ENCODE measurements at regions not wholly inside any gene's neighbourhood (a gene's known extent, or its start where the extent isn't known, plus 50 kb on each side); places are given as distances from the start of the nearest gene placed in this dataset.

DNA sequence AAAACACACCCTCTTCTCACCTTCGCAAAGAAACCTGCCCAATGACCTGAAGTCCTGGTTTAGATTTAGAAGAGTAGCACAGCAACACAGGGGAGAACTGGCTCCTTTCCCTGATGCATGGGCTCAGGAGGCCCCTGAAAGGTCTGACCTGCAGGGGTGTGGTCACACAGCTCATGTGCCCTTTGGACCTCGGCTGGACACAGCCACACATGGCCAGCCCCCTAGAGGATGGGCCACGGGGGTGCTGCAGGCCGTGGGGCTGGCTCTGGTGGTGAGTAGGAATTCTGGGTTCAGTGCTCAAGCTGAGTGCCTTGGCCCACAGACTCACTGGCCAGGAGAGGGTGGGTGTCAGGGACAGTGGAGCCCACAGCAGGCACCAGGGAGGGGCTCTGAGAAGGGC lies 118.5 kb upstream of the ADCY1 start:
- DNase-seq (ENCODE audit: low read depth): no peak

DNA sequence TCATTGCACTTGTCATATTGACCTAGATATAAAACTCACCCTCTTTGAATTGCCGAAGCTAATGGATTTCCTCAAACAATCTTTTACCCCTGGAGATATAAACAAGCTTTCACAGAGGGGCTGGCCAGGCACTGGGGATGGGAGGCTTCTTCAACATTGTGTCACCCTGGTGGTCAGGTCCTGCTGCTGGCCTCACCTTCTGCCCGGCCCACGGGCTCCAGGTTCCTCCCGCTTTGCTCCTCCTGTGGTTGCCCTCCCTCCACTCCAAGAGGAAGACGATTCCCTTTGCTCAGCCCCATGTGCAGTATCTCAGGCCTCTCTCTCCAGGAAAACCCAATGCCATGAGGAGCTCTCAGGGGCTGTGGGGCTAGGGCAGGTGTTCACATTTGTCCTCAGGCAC lies 118.1 kb upstream of the ADCY1 start:
- DNase-seq (ENCODE audit: low read depth): no peak

DNA sequence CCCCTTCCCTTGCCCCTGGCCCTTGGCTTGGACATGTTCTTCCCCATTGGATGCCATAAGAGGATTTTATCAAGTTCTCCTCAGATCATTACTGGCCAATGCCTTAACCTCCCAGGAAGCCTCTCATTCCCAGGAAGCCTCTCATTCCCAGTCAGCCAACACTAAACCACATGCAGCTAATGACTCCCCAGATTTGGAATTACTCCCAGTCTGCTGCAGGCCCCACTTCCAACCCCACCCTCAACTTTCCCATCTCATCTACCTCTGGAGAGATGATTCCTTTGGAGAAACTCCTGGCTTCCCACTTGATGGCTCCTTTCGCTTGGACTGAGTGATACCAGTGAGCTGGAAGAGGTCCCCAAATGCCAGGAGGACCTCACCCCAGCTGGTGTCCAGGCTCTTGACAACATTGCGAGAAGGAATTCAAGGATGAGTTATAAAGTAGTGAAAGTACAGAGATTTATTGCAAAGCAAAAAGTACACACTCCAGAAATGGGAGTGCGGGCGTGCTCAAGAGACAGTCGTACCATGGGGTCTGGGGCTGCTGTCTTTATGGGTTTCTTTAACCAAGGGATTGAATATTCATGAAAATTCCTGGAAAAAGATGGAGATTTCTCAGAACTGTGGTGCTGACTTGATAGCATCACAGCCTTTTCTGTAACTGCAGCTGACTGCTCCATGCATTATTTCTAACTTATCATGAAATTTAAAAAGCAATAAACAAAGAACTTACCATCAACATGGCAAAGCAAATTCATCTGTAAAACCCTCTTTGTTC lies 117.2 kb upstream of the ADCY1 start:
- no peak for DNase-seq (ENCODE audit: low read depth)

DNA sequence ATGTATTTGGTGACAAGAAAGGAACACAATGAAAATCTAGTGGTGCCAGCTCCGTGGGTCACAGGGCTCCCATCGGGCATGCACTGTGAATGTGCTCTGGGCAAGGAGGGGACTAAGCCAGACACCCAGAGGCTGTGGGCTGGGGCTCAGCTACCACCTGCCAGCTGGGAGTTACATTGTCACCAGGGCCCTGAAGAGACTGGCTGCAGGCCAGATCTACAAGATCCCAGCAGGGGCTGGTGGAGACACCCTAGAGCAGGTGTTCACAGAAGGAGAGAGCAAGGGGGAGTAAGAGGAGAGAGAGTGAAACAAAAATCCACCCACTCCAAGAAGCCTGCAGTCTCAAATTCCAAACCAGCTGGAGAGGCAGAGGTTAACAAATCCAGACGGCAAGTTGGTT lies 116.6 kb upstream of the ADCY1 start:
- DNase-seq (ENCODE audit: low read depth): no peak

DNA sequence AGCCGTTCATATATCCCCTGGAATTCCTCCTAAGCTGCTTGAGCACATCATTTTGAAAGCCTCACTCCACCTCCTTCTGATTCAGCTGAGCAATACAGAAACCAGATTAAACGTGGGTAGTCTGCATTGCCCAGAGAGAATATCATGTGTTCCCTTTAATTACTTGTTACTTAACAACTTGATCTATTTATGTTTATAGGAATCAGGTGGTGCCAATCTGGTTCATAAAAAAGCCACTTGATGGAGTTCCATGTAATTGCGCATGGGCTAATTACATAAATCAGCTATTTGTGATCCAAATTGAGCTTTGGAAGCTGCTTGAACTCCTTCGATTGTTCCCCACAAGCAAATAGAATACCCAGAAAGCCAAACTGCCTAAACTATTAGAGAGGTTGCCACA lies 114.7 kb upstream of the ADCY1 start:
- no peak for DNase-seq (ENCODE audit: low read depth)

DNA sequence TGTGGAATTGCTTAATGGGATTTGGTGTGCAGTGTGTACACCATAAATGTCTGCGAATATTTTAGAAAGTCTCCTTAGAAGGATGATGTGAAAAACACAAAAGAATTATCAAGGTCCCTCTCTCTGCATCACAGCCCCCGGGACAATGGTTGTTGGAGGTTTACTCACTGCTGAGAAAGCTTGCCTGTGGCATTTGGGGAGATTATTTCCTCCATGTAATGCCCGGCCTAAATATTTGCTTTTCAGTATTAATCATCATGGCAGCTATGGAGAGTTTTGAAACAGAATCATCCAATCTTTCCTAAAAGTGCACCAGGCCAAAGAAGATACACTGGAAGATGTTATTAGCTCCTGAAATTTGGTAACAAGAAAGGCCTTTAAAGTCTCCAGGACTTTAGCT lies 113.8 kb upstream of the ADCY1 start:
- no peak for DNase-seq (ENCODE audit: low read depth)

DNA sequence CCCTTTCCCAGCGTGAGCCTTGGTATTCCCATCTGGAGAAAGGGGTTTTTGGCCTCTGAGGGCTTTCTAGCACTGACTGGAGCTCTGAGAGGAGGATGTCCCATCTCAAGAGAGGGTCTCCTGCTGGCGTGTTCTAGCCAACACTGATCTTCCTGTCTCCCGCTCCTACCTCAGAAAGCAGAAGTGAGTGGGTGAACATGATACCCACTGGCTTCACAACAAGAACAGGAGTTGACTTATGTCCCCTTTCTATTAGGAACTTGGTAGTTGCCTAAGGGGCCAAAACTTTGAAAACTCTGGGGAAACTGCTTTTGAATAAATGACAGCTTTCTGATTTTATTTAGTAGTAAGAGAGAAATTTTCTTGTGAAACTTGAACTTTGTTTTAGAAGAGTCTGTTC lies 113.1 kb upstream of the ADCY1 start:
- DNase-seq (ENCODE audit: low read depth): no peak

DNA sequence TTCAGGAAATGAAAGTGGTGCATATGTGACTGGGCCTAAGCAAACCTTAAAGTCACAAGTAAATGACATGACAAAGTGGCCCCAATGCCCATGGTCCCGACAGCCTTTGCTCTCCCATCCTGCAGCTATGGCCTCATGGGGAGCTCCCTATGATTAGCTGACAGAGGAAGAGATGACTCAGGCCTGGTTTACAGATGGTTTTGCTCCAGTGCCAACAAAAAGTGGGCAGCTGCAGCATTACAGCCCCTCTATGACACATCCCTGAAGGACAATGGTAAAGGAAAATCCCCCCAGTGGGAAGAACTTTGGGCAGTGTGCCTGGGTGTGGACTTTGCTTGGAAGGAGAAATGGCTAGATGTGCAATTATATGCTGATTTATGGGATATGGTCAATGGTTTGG lies 105.1 kb upstream of the ADCY1 start:
- no peak for DNase-seq (ENCODE audit: low read depth)

DNA sequence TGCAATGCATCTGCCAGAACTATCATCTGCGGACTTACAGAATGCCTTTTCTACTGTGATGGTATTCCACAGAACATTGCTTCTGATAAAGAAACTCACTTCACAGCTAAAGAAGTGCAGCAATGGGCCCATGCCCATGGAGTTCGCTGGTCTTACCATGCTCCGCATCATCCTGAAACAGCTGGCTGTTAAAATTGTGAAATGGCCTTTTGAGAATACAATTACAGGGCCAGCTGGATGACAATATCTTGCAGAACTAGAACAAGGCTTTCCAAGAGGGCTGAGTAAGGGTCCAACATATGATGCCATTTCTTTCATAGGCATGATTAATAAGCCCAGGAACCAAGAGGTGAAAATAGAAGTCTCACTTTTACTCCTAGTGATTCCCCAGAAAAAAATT lies 104.1 kb upstream of the ADCY1 start:
- DNase-seq (ENCODE audit: low read depth): no peak

DNA sequence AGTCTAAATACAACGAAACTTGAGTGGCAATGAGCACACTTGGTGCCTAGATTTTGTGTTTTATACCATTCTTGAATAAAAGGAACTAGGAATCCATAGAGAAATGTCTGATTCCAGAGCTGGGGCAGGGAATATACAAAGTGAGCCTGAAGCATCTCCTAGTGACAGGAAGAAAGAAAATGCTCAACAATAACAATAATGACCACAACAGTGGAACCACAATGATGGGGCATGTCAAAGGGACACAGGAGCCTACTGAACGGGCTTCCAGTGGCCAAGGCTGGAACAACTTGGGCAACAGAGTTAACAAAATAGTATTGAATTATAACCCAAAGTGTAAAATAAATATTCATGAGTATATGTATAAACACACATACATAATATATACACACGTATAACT lies 94.4 kb upstream of the ADCY1 start:
- DNase-seq (ENCODE audit: low read depth): no peak

DNA sequence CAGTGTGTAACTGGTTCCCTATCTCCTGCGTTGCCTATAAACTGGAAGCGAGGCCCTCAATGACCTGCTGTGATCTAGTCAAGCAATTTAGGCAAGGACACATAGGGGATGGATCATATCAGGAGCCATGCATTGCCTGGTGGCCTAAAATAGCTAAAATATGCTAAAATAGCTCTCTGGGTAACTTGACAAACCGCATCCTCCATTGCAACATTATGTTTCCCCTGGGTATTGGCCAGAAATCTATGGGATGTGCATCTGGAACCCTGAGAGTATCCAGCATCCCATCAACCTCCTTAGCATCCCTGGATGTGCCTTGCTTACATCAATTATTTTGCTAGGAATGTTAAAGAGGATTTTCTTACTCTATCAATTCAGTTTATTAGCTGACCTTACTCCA lies 91.7 kb upstream of the ADCY1 start:
- DNase-seq (ENCODE audit: low read depth): no peak

DNA sequence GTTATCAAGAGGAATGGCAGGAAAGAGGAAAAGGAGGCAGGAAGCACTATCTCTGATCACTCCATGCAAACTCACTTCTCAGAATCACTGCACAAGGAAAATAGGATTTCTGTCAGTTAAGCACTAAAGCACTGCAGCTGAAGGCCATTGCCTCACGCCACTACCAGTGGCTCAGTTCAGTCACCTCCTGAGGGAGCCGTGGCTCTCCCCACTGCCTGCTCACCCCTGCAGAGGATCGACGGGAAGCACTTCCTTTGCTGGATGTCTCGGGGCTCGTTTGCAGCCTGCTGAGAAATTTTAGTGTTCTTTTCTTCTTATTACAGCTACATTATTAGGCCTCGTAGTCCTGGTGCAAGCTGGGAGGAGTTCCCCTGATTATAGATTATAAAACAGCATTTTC lies 90.1 kb upstream of the ADCY1 start:
- DNase-seq (ENCODE audit: low read depth): no peak

DNA sequence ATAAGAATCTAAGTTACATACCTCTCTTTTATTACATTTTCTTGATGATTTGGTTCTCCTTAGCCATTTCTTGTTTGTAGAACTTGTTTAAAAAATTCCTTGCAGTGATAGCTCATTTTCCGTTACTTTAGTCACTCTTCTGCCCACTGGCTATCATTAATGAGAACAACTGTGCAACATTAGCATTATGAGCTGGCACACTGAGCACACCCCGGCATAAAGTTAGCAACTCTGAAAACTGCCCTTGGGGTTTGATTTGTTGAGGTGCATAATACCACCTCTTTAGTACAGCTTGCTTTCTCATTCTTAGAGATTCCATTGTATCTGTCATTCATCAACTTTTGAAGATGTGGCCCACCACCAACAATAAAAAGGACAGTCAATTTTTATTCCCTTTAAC lies 87.6 kb upstream of the ADCY1 start:
- DNase-seq (ENCODE audit: low read depth): no peak

DNA sequence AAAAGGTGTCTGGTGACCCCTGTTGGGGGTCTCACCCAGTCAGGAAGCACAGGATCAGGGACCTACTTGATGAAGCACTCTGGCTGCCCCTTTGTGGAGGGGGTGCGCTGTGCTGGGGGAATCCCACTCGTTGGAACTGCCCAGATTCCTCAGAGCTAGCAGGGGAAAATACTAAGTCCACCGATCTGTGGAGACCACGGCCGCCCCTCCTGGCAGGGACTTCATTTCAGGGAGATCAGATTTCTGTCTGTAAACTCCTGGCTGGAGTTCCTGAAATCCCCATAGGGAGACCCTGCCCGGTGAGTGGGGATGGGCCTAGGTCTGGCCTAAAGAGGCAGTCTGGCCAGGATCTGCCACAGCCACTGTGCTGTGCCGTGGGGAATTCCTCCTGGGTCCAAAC lies 79.3 kb upstream of the ADCY1 start:
- DNase-seq (ENCODE audit: low read depth): no peak

DNA sequence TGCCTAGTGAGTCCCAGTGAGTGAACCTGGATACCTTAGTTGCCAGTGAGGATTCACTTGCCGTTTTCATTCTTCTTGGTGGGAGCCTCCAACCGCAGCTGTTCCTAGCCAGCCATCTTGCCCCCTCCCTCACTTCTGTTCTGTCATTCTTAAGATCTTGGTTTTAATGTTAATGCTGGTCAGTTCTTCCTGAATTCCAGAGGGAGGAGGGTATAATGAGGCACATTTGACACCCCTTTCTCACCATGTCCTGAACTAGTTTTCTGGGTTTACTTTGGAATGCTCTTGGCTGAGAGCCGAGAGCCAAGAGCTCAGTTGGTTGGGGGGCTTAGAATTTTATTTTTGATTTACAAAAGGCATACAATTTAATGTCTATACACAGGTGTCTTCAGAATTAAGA lies 78.5 kb upstream of the ADCY1 start:
- DNase-seq (ENCODE audit: low read depth): no peak

DNA sequence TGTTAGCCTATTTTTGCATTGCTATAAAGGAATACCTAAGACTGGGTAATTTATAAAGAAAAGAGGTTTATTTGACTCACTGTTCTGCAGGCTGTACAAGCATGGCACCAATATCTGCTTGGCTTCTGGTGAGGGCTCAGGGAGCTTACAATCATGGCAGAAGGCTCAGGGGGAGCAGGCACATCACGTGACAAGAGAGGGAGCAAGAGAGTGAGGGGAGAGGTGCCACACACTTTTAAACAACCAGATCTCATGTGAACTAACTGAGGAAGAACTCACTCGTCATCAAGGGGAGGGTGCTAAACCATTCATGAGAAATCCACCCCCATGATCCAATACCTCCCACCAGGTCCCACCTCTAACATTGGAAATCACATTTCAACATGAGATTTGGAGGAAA lies 73.9 kb upstream of the ADCY1 start:
- DNase-seq (ENCODE audit: low read depth): no peak

DNA sequence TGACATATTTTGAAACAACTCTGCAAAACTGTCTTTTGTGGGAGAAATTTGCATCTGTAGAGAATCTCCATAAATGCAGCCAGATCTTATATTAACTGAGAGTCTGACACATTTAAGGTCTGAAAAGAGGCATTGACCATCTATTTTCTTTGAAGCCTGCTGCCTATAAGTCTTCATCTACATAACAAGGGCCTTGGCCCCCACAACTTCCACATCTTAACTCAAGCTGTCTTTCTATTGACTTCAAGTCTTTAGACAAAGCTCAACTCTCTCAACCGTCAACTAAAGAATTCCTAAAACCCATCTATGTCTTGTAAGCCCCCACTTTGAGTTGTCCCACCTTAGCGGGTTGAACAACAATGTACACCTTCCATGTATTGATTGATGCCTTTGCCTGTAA lies 72.4 kb upstream of the ADCY1 start:
- DNase-seq (ENCODE audit: low read depth): no peak

DNA sequence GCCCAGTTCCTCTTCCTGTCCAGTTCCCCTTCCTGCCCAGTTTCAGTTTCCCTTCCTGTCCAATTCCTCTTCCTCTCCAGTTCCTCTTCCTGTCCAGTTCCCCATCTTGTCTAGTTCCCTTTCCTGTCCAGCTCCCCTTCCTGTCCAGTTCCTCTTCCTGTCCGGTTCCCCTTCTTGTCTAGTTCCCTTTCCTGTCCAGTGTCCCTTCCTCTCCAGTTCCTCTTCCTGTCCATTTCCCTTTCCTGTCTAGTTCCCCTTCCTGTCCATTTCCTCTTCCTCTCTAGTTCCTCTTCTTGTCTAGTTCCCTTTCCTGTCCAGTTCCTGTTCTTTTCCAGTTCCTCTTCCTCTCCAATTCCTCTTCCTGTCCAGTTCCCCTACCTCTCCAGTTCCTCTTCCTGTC lies 68.1 kb upstream of the ADCY1 start:
- no peak for DNase-seq (ENCODE audit: low read depth)

DNA sequence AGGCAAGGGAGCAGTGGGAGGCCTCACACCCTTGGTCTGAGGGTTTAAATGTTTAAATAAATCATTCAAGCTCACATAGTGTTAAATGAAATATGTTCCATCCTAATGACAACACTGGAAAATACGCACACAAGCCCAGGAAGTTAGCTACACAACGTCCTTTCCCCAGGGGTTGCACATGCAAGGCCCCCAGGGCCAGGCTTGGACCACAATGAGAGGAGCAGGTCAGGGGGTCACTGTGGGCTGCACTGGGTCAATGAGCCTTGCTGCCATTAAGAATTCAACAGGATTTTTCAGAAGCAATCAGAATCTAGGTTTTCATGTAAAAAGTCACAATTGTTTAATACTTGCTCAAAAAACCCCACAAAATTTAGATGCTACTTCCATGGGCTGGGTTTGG lies 64.9 kb upstream of the ADCY1 start:
- DNase-seq (ENCODE audit: low read depth): no peak

DNA sequence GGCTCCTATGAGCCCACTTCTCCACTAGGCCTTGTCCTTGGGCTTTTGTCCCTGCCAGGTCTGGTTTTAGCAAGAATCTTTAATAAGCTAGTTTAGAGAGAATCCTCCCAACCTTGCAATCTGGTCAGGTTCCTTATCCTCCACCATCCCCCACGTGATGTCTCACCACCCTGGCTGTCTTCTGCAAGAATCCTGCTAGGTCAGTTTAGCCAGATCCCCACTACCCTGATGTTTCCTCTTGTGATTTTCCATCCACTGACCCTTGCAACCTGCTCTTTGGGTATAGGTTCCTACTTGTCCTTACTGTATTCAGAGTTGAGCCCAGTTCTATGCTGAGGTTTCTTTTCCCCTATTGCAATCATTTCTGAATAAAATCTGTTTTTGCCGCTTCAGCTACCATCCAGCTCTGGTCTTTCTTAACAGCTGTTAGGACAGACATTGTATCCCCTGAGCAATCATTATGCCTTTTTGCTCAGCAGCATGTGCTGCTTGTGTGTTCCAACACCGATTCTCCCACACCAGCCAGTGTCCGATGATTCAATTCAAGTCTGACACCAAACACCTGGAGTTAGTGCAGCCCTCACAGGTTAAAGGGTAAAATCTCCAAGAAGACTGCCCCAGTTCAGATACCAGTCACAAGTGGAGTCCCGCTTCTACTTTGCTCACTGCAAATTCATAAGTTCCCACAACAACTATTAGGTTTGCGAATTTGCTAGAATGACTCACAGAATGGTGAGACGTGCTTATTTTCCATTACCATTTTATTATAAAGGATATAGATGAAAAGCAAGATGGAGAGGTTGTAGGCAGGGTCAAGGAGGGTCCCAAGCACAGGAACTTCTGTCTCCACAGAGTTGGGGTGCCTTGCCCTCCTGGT lies 62.2 kb upstream of the ADCY1 start:
- no peak for DNase-seq (ENCODE audit: low read depth)

DNA sequence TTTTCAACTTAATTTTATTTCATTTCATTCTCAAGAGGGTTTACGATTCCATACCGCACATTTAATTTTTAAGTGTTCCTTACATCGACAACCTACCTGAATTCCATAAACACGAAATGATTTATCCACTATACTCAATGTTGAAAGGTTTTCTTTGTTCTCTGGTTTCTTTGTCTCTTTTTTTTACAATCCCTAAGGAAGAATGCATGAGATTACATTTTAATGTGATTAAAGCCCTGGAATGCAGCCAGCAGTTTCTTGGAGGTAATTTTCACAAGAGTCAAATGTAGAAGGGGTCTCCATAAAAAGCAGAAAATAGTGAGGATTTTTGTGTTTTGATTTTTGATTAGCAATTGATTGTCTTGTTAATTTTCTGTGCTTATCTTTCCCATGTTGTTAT lies 59.2 kb upstream of the ADCY1 start:
- no peak for DNase-seq (ENCODE audit: low read depth)

DNA sequence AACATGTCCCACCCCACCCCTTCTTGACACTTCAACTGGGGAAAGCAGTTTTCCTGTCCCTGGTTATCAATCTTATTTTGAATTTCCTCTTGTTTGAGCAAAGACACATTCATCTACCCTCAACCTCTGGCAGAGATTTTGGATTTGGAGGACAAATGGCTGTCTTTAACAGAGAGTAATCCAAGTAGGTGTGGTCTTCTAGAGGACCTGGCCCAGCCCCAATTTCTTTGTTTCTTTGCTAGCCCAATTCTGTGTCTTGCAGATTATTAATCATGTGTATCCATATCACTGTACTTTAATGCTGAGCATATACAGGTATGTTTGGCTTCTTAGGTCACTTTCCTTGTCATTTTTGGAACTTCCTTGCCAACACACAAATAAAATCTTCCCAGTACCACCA lies 58.8 kb upstream of the ADCY1 start:
- DNase-seq (ENCODE audit: low read depth): no peak

All from stimulated activated CD8-positive, alpha-beta memory T cell treated with anti-CD3 and anti-CD28 coated beads, Interleukin-4, amount 100 ng/mL, for 24 hours (primary cell).